GM12892 (cell line): ENCODE measurements at regions not wholly inside any gene's neighbourhood (a gene's known extent, or its start where the extent isn't known, plus 50 kb on each side); places are given as distances from the start of the nearest gene placed in this dataset.
"Not testable (repeated sequence)": the region's sequence is repeated elsewhere in the genome, so short reads cannot be mapped to it uniquely, and the experiment has no call there.

Source experiments
- DNase-seq: peaks from one replicate; pipeline ENCODE4 v3.0.0; 2011; ENCODE audit not compliant: insufficient read length
- FAIRE-seq: peaks from 2 replicates; lab custom pipeline; 2011; peaks lifted over from hg19 to GRCh38; lab: Jason Lieb, UNC
- POLR2A ChIP-seq: IDR thresholded peaks from 2 replicates; pipeline ENCODE4 v1.6.1; 2011; ENCODE audit warnings: low read depth, low read length, control low read depth
- POLR2AphosphoS5 ChIP-seq: IDR thresholded peaks from 2 replicates; pipeline ENCODE4 v1.6.1; 2011; ENCODE audit warnings: low read depth, low read length, control low read depth
- TAF1 ChIP-seq: IDR thresholded peaks from 2 replicates; pipeline ENCODE4 v1.6.1; 2011; ENCODE audit warnings: low read depth, mild to moderate bottlenecking, control low read depth, low read length, borderline replicate concordance

DNA sequence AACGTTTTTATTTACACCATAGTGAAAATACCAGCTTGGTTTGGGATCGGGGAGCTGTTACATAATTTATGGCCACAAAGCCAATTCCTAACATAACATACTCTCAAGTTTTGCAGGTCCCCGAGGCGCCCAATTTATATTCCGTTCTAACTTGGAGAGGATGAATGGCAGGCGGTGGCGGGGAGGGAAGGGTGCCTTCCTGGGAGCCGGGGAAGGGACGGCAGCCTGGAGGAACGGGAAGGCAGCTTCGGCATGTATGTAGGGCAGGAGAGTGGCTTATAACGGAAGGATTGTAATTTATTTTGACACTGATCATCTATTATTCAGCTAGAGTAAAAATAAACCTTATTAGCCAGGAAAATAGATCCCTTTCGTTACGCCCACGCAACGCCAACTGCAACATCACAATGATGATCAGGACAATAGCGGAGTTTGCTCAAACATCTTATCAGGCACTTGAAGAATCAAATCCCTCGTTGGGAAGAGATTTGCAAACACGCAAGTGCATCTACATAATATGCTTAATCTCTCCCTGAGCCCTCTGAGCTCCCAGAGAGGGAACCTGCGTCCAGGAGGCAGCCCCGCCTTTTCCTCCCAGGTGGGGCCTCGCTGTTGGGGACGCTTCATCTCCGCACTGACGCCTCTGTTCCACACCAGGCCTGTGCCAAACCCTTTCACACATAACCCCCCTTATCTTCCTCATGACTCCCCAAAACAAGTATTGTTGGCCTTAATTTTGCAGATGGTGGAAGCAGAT, 93.7 kb upstream of the C1orf174 start:
- TF ChIP-seq TAF1 (no peak), POLR2A (no peak), POLR2AphosphoS5 (no peak)
- no peak for DNase-seq
- FAIRE-seq, result no peak

DNA sequence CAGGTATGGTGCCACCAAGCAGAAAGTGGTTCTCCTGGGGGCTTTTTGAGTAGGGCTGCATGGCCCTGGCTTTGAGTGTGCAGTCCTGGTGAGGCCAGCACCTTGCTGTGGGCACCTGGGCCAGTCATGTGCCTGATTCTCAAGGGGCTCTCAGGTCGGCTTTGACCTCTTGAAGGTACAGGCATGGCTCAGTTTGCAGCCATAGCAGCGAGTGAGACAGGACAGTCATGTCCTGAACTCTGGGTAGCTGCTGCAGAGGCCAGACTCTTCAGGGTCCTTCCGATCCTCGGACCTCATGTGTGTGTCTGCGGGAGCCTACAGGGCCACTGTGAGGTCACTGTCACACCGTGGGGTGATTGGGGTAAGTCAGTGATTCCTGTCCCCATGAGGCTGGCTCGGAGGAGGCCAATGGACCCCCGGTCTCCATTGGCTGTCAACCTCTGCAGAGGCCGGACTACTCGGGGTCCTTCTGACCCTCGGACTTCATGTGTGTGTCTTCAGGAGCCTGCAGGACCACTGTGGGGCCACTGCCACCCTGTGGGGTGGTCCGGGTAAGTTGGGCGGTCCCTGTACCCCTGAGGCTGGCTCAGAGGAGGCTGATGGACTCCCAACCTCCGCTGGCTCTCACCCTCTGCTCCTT, 95.2 kb upstream of the C1orf174 start:
- DNase-seq (no peak), FAIRE-seq (no peak)
- no peak for TF ChIP-seq POLR2AphosphoS5
- no peak for TF ChIP-seq POLR2A
- TF ChIP-seq TAF1, result no peak

DNA sequence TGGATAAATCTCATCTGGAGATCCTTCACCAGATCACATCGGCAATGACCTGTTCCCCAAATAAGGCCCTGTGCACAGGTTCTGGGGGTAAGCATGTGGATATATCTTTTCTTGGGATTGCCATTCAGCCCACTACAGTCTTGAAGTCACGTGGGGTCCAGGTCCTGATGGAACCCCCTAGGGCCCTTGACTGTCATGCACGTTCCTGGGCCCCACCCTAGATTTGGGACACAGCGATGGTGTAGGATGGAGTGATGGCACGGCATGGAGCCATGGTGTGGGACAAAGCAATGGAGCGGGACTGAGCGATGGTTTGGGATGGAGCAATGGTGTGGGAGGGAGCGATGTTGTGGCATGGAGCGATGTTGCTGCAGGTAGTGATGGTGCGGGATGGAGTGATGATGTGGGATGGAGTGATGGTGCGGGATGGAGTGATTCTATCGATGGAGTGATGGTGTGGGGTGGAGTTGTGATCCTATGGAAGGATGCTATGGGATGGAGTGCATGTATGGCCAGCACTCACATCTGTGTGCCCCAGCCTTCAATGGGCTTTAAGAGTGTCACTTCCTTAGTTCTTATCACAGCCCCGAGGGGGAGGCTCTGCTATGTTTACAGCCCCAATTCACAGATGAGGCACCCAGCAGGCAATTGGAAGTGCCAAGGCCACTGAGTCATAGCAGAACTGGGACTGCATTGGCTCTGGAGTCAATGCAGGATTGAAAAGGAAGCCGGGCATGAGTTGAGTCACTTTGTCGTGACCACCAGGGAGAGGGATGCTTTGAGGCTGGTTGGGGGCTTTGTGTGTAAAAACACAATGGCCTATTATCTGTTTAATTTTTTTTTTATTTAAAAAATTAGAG, 97.0 kb upstream of the C1orf174 start:
- no peak for FAIRE-seq
- DNase-seq, result no peak
- TF ChIP-seq POLR2A (no peak), POLR2AphosphoS5 (no peak), TAF1 (no peak)

DNA sequence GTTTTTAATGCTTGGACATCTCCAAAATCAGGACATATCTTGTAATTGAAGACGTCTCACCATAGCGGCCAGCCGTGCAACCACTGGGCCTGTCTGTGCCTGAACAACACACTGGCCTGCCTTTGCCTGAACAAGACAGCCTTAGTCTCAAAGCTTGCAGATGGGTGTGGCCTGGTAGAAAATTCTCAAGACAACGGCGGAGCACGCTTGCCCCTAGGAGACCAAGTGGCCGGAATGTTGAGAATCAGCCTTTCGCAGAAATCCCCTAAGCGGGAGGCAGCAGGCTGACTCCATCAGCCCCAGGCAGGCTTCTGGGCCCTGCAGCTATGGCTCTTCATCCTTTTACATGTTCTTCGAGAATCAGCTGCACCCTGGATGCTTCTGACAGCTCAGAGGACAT, 98.0 kb upstream of the C1orf174 start:
- TF ChIP-seq POLR2A (no peak), TAF1 (no peak), POLR2AphosphoS5 (no peak)
- no peak for DNase-seq
- no peak for FAIRE-seq

DNA sequence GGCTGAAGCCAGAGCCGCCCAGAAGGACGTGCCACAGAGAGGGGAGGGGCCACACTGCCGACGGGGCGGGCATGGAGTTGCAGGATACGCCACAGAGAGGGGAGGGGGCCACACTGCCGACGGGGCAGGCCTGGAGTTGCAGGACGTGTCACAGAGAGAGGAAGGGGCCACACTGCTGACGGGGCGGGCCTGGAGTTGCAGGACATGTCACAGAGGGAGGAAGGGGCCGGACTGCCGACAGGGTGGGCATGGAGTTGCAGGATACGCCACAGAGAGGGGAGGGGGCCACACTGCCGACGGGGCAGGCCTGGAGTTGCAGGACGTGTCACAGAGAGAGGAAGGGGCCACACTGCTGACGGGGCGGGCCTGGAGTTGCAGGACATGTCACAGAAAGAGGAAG, 99.4 kb upstream of the C1orf174 start:
- DNase-seq, FAIRE-seq: not testable (repeated sequence)

DNA sequence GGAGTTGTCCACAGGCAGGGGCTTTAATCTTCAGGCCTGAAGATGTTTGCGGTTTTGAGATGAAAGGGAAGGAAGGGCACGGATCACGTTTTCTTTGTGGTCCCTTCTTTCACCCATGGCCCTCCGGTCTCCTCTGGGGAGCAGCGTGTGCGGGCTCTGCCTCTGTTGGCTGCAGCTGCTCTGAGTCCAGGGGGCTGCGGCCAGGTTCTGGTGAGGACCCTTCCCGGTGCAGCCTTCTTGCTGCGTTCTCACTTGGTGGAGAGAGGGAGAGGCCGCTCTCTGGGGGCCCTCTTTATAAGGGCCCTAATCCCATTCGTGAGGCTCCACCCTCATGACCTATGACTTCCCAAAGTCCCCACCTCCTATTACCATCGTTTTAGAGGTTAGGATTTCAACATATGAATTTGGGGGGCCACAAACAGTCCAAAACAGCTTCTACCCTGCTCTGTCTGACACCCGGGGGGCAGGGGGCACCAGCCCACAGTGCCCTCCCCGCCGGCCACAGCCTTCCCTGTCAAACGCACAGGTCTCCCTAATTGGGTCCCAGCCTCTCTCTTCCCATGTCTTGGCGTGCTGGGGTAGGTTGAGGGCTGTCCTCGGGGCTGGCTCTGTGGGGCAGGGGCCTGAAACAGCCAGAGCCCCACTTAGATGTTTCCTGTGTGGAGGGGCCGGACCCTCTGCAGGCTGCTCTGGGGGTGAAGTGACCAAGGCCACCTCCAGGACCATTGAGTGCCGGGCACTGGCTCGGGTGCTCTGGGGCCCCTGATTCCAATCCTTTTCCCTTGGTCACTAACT, 100.1 kb upstream of the C1orf174 start:
- no peak for TF ChIP-seq POLR2A

DNA sequence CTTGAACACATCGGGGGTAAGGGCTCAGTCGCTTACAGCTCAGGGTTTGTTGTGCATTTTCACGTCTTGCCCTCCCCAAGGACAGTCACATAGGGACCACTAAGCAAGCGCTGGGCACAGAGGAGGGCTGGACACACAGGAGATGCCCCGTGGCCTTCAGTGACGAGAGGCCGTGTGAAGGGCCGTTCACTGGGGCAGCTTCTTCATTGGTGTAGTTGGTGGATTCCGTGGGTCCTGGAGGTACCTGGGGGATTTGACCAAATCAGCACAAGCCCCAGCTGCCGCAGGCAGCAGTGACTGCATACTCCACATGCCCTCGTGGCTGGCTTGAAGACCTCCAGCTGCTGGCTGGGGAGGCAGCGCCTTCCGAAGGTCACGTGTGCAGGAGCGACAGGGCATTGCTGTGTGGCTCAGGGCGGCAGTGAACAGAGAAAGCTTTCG, 100.8 kb upstream of the C1orf174 start:
- no peak for TF ChIP-seq POLR2A
- TF ChIP-seq TAF1, result no peak
- no peak for TF ChIP-seq POLR2AphosphoS5
- FAIRE-seq (no peak), DNase-seq (no peak)

More for the DNA sequence above, 100.1 kb upstream of the C1orf174 start:
- DNase-seq (no peak), FAIRE-seq (no peak)

DNA sequence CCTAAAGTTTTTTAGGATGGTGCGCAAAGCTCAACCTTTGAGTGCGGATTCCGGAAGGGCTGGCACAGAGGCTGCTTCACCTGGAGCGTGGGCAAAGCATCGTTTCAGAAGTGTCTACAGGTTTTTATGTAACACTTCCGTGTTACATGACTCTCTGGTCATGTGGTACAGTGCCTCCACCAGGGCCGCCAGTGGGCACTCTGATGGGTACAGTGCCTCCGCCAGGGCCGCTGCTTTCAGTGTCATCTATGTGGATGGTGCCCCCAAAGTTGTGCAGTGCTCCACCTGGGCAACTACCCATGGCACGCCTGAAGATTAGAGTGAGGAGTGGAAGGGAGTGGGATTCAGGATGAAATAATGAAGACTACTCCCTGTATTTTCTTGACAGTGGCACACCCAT, 101.4 kb upstream of the C1orf174 start:
- TF ChIP-seq POLR2AphosphoS5, result no peak
- TF ChIP-seq POLR2A, result no peak
- no peak for TF ChIP-seq TAF1
- FAIRE-seq, result no peak
- DNase-seq, result no peak

DNA sequence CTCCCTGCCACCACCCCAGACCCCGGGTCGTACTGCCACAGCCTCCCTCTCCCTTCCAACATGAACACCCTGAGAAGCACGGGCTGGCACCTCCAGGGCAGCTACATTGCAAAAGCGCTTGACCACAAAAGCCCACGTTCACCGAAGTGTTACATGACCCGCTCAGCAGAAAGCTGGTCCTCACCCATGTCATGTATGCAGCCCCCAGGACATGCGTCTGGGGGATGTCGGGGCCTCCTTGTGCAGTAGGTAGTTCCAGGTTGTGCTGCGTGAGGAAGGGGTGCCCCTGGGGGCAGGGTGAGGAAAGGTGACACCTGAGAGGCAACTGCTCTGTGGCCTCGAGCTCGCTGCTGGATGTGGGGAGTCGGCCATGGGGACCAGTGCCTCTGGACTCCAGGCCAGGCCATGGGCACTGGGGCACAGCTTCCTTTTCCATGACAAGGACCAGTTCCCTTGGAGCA, 102.0 kb upstream of the C1orf174 start:
- no peak for TF ChIP-seq POLR2A
- no peak for TF ChIP-seq TAF1
- no peak for DNase-seq
- FAIRE-seq, result no peak

DNA sequence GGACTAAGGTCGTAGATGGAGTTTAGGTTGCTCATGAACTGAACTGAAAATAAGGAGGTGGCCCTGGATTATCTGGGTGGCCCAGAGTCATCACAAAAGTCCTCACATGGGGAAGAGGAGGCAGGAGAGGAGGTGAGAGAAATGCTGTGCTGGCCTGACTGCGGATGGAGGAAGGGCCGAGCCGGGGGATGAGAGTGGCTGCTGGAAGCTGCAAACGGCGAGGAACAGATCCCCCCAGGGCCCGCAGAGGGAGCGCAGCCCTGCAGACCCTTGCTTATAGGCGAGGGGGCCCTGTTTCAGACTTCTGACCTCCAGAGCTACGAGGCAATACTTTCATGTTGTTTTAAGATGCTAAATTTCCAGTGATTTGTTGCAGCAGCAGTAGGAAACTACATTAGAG, 102.7 kb upstream of the C1orf174 start:
- no peak for TF ChIP-seq POLR2AphosphoS5
- TF ChIP-seq TAF1, result no peak
- no peak for TF ChIP-seq POLR2A
- DNase-seq (no peak), FAIRE-seq (no peak)
